ENCODE measurements at regions not wholly inside any gene's neighbourhood (a gene's known extent, or its start where the extent isn't known, plus 50 kb on each side); places are given as distances from the start of the nearest gene placed in this dataset.

DNA sequence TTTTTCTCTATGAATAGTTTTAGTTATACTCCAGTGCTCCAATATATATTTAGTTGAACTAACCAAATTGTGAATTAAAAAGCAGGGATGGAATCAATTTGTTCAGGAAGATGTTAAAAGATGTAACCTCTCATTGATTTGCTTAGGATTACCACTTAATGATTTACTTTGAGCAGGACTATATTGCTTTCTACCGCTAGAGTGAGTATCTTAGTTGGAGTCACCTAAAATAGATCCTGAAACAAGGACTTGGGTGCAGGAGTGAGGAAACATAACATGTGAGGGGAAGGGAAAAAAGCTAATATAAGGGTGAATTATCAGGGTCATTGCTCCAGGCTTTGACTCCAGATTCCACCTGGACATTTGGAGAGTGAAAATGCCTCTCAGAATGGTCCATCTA is 2277.4 kb upstream of the C9orf72 start:
- TF ChIP-seq CTCF (IDR thresholded peaks at IDR 0.05) (no peak), POLR2A (IDR thresholded peaks at IDR 0.05) (no peak)
- Histone ChIP-seq H3K27ac (no peak overlapping the region), H3K9me3 (no peaks in the 10 kb centered on the region), H3K36me3 (ENCODE audit: low read depth, missing control alignments) (no peaks in the 10 kb centered on the region), H3K4me1 (no peaks in the 10 kb centered on the region), H3K4me3 (no peak overlapping the region), H3K27me3 (no peaks in the 10 kb centered on the region)
- 74 to 79% methylated on average over 1 of the region's 1 CpG for WGBS, 2 donors
- DNase-seq, result no peak
- intact Hi-C loops (cut with DNase I; ENCODE audit: low total_unique reads), result no loop called here

GRCh38 chr9:29861803-29862202 is 2288.5 kb upstream of the C9orf72 start:
- no peak overlapping the region for H3K4me3 ChIP-seq
- no peak for DNase-seq
- TF ChIP-seq CTCF (IDR thresholded peaks at IDR 0.05) (no peak), POLR2A (IDR thresholded peaks at IDR 0.05) (no peak)
- H3K4me1 ChIP-seq, result no peaks in the 10 kb centered on the region
- WGBS, 2 donors, result 80 to 90% methylated on average over 2 of the region's 2 CpGs
- intact Hi-C loops (cut with DNase I; ENCODE audit: low total_unique reads), result no loop called here
- no peaks in the 10 kb centered on the region for H3K36me3 ChIP-seq (ENCODE audit: low read depth, missing control alignments)
- no peaks in the 10 kb centered on the region for H3K27me3 ChIP-seq
- H3K9me3 ChIP-seq, result no peaks in the 10 kb centered on the region
- H3K27ac ChIP-seq, result no peak overlapping the region

DNA sequence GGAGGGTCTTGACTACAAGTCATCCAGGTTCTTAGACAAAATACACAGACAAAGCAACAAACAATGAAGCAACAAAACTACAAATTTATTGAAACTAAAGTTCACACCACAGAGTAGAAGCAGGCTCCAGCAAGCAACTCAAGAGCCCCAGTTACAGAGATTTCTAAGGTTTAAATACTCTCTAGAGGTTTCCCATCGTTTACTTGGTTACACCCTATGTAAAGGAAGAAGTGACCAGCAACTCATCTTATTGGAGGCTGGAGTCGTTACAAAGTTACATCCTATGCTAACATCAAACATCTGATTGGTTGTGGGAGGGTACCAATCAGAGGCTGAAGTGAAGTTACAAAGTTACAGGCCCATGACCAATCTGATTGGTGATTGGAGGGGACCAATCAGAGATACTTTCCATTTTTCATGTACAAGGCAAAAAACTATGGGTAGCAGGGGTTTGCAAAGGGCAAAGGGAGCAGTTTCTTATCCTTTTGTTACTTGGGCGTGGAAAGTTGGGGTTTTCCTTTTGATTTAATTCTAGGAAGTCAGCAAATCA is 2292.6 kb upstream of the C9orf72 start:
- Histone ChIP-seq H3K36me3 (ENCODE audit: low read depth, missing control alignments) (no peaks in the 10 kb centered on the region), H3K9me3 (no peaks in the 10 kb centered on the region), H3K27me3 (no peaks in the 10 kb centered on the region), H3K4me3 (no peak overlapping the region), H3K27ac (no peak overlapping the region), H3K4me1 (no peaks in the 10 kb centered on the region)
- peak; percentile 31 for DNase-seq
- 38 to 61% methylated on average over 2 to 3 of the region's 3 CpGs for whole genome bisulfite sequencing, 2 donors
- intact Hi-C loops (cut with DNase I; ENCODE audit: low total_unique reads), result no loop called here
- TF ChIP-seq CTCF (IDR thresholded peaks at IDR 0.05), result no peak
- no peak for TF ChIP-seq POLR2A (IDR thresholded peaks at IDR 0.05)

DNA sequence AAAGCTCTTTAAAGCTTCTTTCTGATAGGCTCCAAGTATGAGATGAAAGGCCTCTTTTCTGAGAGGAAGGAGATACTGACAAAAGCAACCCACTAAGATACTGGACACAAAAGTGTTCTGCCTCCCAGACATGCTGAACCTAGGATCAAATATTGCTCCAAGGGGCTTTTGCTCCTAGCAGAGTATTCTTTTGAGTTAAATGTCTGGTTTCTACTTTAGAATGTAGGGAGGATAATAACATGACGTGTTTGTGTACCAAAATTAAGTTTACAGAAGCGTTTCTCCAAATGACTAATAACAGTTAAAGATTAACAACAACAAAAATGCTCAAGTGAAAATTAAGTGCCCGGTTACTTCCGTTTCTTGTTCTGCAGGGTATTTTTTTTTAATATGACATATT is 2293.3 kb upstream of the C9orf72 start:
- WGBS, 2 donors, result 27 to 37% methylated on average over 4 of the region's 4 CpGs
- Histone ChIP-seq H3K27me3 (no peaks in the 10 kb centered on the region), H3K4me3 (no peak overlapping the region), H3K36me3 (ENCODE audit: low read depth, missing control alignments) (no peaks in the 10 kb centered on the region), H3K9me3 (no peaks in the 10 kb centered on the region), H3K27ac (no peak overlapping the region), H3K4me1 (no peaks in the 10 kb centered on the region)
- TF ChIP-seq POLR2A (IDR thresholded peaks at IDR 0.05), result no peak
- no peak for TF ChIP-seq CTCF (IDR thresholded peaks at IDR 0.05)
- intact Hi-C loops (cut with DNase I; ENCODE audit: low total_unique reads), result no loop called here
- no peak for DNase-seq

GRCh38 chr9:29873579-29873978 is 2300.3 kb upstream of the C9orf72 start:
- no peak for TF ChIP-seq POLR2A (IDR thresholded peaks at IDR 0.05)
- TF ChIP-seq CTCF (IDR thresholded peaks at IDR 0.05), result no peak
- Histone ChIP-seq H3K4me1 (no peaks in the 10 kb centered on the region), H3K4me3 (no peak overlapping the region), H3K36me3 (ENCODE audit: low read depth, missing control alignments) (no peaks in the 10 kb centered on the region), H3K9me3 (no peaks in the 10 kb centered on the region), H3K27me3 (no peaks in the 10 kb centered on the region), H3K27ac (no peak overlapping the region)
- intact Hi-C loops (cut with DNase I; ENCODE audit: low total_unique reads), result no loop called here
- DNase-seq, result no peak

Measured in testis (tissue), 2 donors.